H9 (cell line): ENCODE measurements at regions not wholly inside any gene's neighbourhood (a gene's known extent, or its start where the extent isn't known, plus 50 kb on each side); places are given as distances from the start of the nearest gene placed in this dataset.

Experiments
- DNase-seq: peaks from one replicate; pipeline ENCODE4 v3.0.0-alpha.2; 2017
- H2AFZ ChIP-seq: one replicate; pipeline ENCODE4 v1.6.1; 2013; ENCODE audit warnings: mild to moderate bottlenecking, low read length, control low read depth, moderate library complexity
- H2AK5ac ChIP-seq: 2 replicates; pipeline ENCODE4 v1.6.1; 2013; ENCODE audit warnings: low read length, control low read depth, mixed read lengths; ENCODE audit not compliant: insufficient read length
- H2BK120ac ChIP-seq: one replicate; pipeline ENCODE4 v1.6.1; 2013; ENCODE audit warnings: low read depth, mild to moderate bottlenecking, low read length, control low read depth, inconsistent platforms; ENCODE audit not compliant: poor library complexity, severe bottlenecking
- H2BK12ac ChIP-seq: 2 replicates; pipeline ENCODE4 v1.6.1; 2013; ENCODE audit warnings: low read length, control low read depth, mixed read lengths, low read depth; ENCODE audit not compliant: insufficient read length
- H2BK15ac ChIP-seq: 2 replicates; pipeline ENCODE4 v1.6.1; 2013; ENCODE audit warnings: low read depth, low read length, control low read depth
- H2BK20ac ChIP-seq: one replicate; pipeline ENCODE4 v1.6.1; 2013; ENCODE audit warnings: low read depth, mild to moderate bottlenecking, low read length, control low read depth, inconsistent platforms; ENCODE audit not compliant: poor library complexity, severe bottlenecking
- H2BK5ac ChIP-seq: 2 replicates; pipeline ENCODE4 v1.6.1; 2013; ENCODE audit warnings: low read length, control low read depth, mixed read lengths; ENCODE audit not compliant: insufficient read length
- H3K14ac ChIP-seq: 2 replicates; pipeline ENCODE4 v1.6.1; 2013; ENCODE audit warnings: low read length, control low read depth; ENCODE audit not compliant: insufficient read depth
- H3K18ac ChIP-seq: 2 replicates; pipeline ENCODE4 v1.6.1; 2013; ENCODE audit warnings: low read depth, mild to moderate bottlenecking, mixed read lengths, low read length, control low read depth; ENCODE audit not compliant: insufficient read length
- H3K23ac ChIP-seq: 2 replicates; pipeline ENCODE4 v1.6.1; 2013; ENCODE audit warnings: low read length, control low read depth, mixed read lengths, low read depth; ENCODE audit not compliant: insufficient read length
- H3K23me2 ChIP-seq: 2 replicates; pipeline ENCODE4 v1.6.1; 2013; ENCODE audit warnings: low read depth, mild to moderate bottlenecking, mixed read lengths, low read length, control low read depth; ENCODE audit not compliant: insufficient read length, poor library complexity, severe bottlenecking
- H3K27ac ChIP-seq: 2 replicates; pipeline ENCODE4 v1.5.1; 2013; ENCODE audit warnings: low read length, control low read depth, mixed read lengths, low read depth; ENCODE audit not compliant: insufficient read length
- H3K27me3 ChIP-seq: 2 replicates; pipeline ENCODE4 v1.6.1; 2013; ENCODE audit warnings: low read length, control low read depth, inconsistent platforms; ENCODE audit not compliant: insufficient read depth
- H3K4ac ChIP-seq: 2 replicates; pipeline ENCODE4 v1.6.1; 2013; ENCODE audit warnings: low read depth, mild to moderate bottlenecking, control low read depth, inconsistent platforms, low read length, moderate library complexity
- H3K4me1 ChIP-seq: 2 replicates; pipeline ENCODE4 v1.6.1; 2013; ENCODE audit warnings: low read length, control low read depth, inconsistent platforms; ENCODE audit not compliant: insufficient read depth
- H3K4me2 ChIP-seq: 2 replicates; pipeline ENCODE4 v1.6.1; 2013; ENCODE audit warnings: low read length, control low read depth, mixed read lengths; ENCODE audit not compliant: insufficient read length, insufficient read depth
- H3K56ac ChIP-seq: 2 replicates; pipeline ENCODE4 v1.6.1; 2013; ENCODE audit warnings: low read depth, mild to moderate bottlenecking, mixed read lengths, low read length, control low read depth; ENCODE audit not compliant: insufficient read length
- H3K79me1 ChIP-seq: 2 replicates; pipeline ENCODE4 v1.6.1; 2013; ENCODE audit warnings: low read depth, mild to moderate bottlenecking, moderate library complexity, low read length, control low read depth, inconsistent platforms; ENCODE audit not compliant: insufficient read depth, poor library complexity, severe bottlenecking
- H3K79me2 ChIP-seq: 2 replicates; pipeline ENCODE4 v1.6.1; 2013; ENCODE audit warnings: low read length, control low read depth, inconsistent platforms; ENCODE audit not compliant: insufficient read depth
- H3K9ac ChIP-seq: 2 replicates; pipeline ENCODE4 v1.6.1; 2013; ENCODE audit warnings: low read length, control low read depth, mixed read lengths; ENCODE audit not compliant: insufficient read length; ENCODE audit errors: extremely low read depth
- H3K9me3 ChIP-seq: one replicate; pipeline ENCODE4 v1.6.1; 2013; ENCODE audit warnings: low read depth, low read length, inconsistent platforms; ENCODE audit not compliant: control insufficient read depth
- H3T11ph ChIP-seq: one replicate; pipeline ENCODE4 v1.6.1; 2013; ENCODE audit warnings: mild to moderate bottlenecking, low read length, control low read depth, inconsistent platforms
- H4K20me1 ChIP-seq: one replicate; pipeline ENCODE4 v1.6.1; 2013; ENCODE audit not compliant: control insufficient read depth, insufficient read length, insufficient read depth
- H4K5ac ChIP-seq: 2 replicates; pipeline ENCODE4 v1.6.1; 2013; ENCODE audit warnings: low read depth, mild to moderate bottlenecking, mixed read lengths, low read length, control low read depth; ENCODE audit not compliant: insufficient read length
- H4K8ac ChIP-seq: replicated peaks from 2 replicates; pipeline ENCODE4 v1.6.1; 2013; ENCODE audit warnings: low read length, control low read depth, mixed read lengths, low read depth; ENCODE audit not compliant: insufficient read length
- H4K91ac ChIP-seq: 2 replicates; pipeline ENCODE4 v1.6.1; 2013; ENCODE audit warnings: low read depth, mild to moderate bottlenecking, moderate library complexity, mixed read lengths, low read length, control low read depth; ENCODE audit not compliant: insufficient read length
- H3K27ac Mint-ChIP-seq, 3 experiments: 2 replicates in 2 of 3; 3 replicates in 1 of 3; pipeline ENCODE4 v1.8.0; 2020 to 2021; ENCODE audit warnings: mixed read lengths in 3 of 3, mild to moderate bottlenecking in 1 of 3, moderate library complexity in 1 of 3
- H3K27me3 Mint-ChIP-seq: 2 replicates; pipeline ENCODE4 v1.8.0; 2021; ENCODE audit warnings: low read depth, mild to moderate bottlenecking, moderate library complexity, mixed read lengths
- H3K36me3 Mint-ChIP-seq, 3 experiments: 2 replicates in 2 of 3; 3 replicates in 1 of 3; pipeline ENCODE4 v1.8.0; 2020 to 2021; ENCODE audit warnings: low read depth in 3 of 3, mixed read lengths in 3 of 3; ENCODE audit not compliant: insufficient read depth in 1 of 3
- H3K4me1 Mint-ChIP-seq, 2 experiments: 2 replicates each; pipeline ENCODE4 v1.8.0; 2020; ENCODE audit warnings: mixed read lengths in 2 of 2
- H3K4me3 Mint-ChIP-seq, 2 experiments: 2 replicates in 1 of 2; 3 replicates in 1 of 2; pipeline ENCODE4 v1.8.0; 2020 to 2021; ENCODE audit warnings: mild to moderate bottlenecking in 2 of 2, mixed read lengths in 2 of 2, moderate library complexity in 1 of 2
- H3K9me3 Mint-ChIP-seq, 2 experiments: 2 replicates in 1 of 2; 3 replicates in 1 of 2; pipeline ENCODE4 v1.8.0; 2020; ENCODE audit warnings: mild to moderate bottlenecking in 2 of 2, mixed read lengths in 2 of 2, moderate library complexity in 1 of 2
- CTCF ChIP-seq: fragments of 200-600 bp; sonication (generic); conservative IDR thresholded peaks from 3 replicates; pipeline ENCODE4 v1.8.0; 2021; ENCODE audit warnings: antibody characterized with exemption, mild to moderate bottlenecking
- WGBS: extraction: QIAGEN DNeasy Blood & Tissue Kit; methylation state at CpG from one replicate; pipeline ENCODE4 v1.1.7; 2013; ENCODE audit warnings: missing lambda C conversion rate, low lambda C conversion rate, mixed read lengths; ENCODE audit not compliant: insufficient read length; ENCODE audit errors: extremely low coverage; 5-methylcytosine and 5-hydroxymethylcytosine counted together

DNA sequence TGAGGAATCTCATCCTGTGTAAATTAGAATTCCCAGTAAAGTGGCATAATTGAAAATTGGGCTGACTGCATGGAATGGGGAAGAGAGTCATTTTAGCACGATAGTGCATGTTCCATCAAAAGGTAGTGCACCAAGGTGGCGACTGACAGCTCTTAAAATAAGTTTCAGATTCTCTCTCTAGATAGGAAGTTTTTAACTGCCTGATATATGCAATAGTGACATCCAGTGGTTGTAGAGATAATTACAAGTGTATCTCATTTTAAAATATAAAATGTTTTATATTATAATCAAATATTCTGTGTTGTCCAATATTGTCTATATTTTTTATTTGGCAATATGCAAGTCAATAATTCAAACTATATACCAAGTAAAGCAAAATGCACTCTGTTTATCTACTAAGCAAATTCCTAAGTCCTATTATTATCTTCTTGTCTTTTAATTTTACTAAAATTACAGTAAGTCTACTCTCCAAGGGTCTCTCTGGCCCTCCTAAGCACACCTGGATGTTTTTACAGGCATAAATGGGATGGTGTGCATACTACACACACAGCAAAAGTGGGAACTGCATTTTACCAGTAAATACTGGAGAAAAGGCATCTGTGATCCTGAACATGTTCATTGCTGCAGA, 397.7 kb upstream of the HNRNPA3 start:
- WGBS = no CpG with 5 or more reads among the region's 2 CpGs

More for the DNA sequence above, 397.7 kb upstream of the HNRNPA3 start:
- Mint-ChIP-seq H3K4me1 (peaks cover 55 to 63% of the 10 kb centered on the region in 2 experiments), H3K36me3 (no peaks in the 10 kb centered on the region), H3K27me3 (no peaks in the 10 kb centered on the region), H3K4me3 (no peak overlapping the region), H3K9me3 (no peaks in the 10 kb centered on the region; a peak in 1 of 5 replicates), H3K27ac (no peak overlapping the region)
- H3K27ac ChIP-seq = no peak overlapping the region
- no peak overlapping the region for H4K91ac ChIP-seq
- H2BK20ac ChIP-seq = peak overlapping the region; percentile 61
- no peak overlapping the region for H3K4ac ChIP-seq
- no peak overlapping the region for H4K5ac ChIP-seq
- peaks cover 10% of the 10 kb centered on the region for H3K4me1 ChIP-seq
- H2AFZ ChIP-seq = no peak overlapping the region
- H3K23ac ChIP-seq = no peak overlapping the region
- H3K56ac ChIP-seq = no peak overlapping the region
- H3K9me3 ChIP-seq = no peaks in the 10 kb centered on the region
- no peak overlapping the region for H2BK15ac ChIP-seq
- no peak overlapping the region for H2BK5ac ChIP-seq
- no peak overlapping the region for H3K18ac ChIP-seq
- H2BK120ac ChIP-seq = no peak overlapping the region
- H4K20me1 ChIP-seq = no peaks in the 10 kb centered on the region
- no peaks in the 10 kb centered on the region for H3K23me2 ChIP-seq
- H4K8ac ChIP-seq = no peak overlapping the region
- DNase-seq = no peak
- H3K79me2 ChIP-seq = no peaks in the 10 kb centered on the region
- H2AK5ac ChIP-seq = no peak overlapping the region
- TF ChIP-seq CTCF = peak; percentile 81
- no peak overlapping the region for H3K4me2 ChIP-seq
- no peaks in the 10 kb centered on the region for H3K27me3 ChIP-seq
- H3T11ph ChIP-seq = no peak overlapping the region
- no peak overlapping the region for H3K14ac ChIP-seq
- no peaks in the 10 kb centered on the region for H3K79me1 ChIP-seq
- H3K9ac ChIP-seq = no peak overlapping the region
- H2BK12ac ChIP-seq = no peak overlapping the region
